ENCODE measurements at regions not wholly inside any gene's neighbourhood (a gene's known extent, or its start where the extent isn't known, plus 50 kb on each side); places are given as distances from the start of the nearest gene placed in this dataset.

GRCh38 chr4:41360214-41360920 lies 103.6 kb downstream of the UCHL1 start:
- H3K36me3 ChIP-seq (ENCODE audit: insufficient read depth, low read length): no peaks in the 10 kb centered on the region
- no peak overlapping the region for H3K4me3 ChIP-seq (ENCODE audit: low read length in 2 of 2)
- Mint-ChIP-seq H3K4me1 (no peaks in the 10 kb centered on the region), H3K27me3 (peaks cover 29% of the 10 kb centered on the region in 2 donors), H3K36me3 (no peaks in the 10 kb centered on the region), H3K27ac (no peak overlapping the region), H3K4me3 (no peak overlapping the region), H3K9me3 (peaks cover 0 to 10% (median 5%) of the 10 kb centered on the region in 8 donors)
- no peak for DNase-seq
- CTCF ChIA-PET (ENCODE audit: partially characterized antibody): no interaction called here
- no peak overlapping the region for H3K27ac ChIP-seq (ENCODE audit: low read depth, low read length)
- POLR2A ChIA-PET (ENCODE audit: partially characterized antibody): no interaction called here
- H3K9me3 ChIP-seq (ENCODE audit: control insufficient read depth in 1 of 2, low read length in 2 of 2): no peaks in the 10 kb centered on the region
- H3K4me1 ChIP-seq (ENCODE audit: insufficient read depth, low read length): no peaks in the 10 kb centered on the region
- peaks cover 12% of the 10 kb centered on the region for H3K27me3 ChIP-seq (ENCODE audit: insufficient read depth, low read length)
- intact Hi-C loops (cut with micrococcal nuclease): no loop called here

- intact Hi-C loops (cut with micrococcal nuclease): no loop called here
- DNase-seq: no peak
- H3K27ac Mint-ChIP-seq: no peak overlapping the region
- peak overlapping the region in 4 of 8 donors; percentile 12 to 45 (median 26) for H3K4me3 Mint-ChIP-seq
- ChIA-PET CTCF (ENCODE audit: partially characterized antibody) (no interaction called here), POLR2A (ENCODE audit: partially characterized antibody) (no interaction called here)
- Histone ChIP-seq H3K4me3 (ENCODE audit: low read length in 2 of 2) (no peak overlapping the region), H3K4me1 (ENCODE audit: insufficient read depth, low read length) (no peaks in the 10 kb centered on the region), H3K27me3 (ENCODE audit: insufficient read depth, low read length) (peaks cover 12% of the 10 kb centered on the region), H3K36me3 (ENCODE audit: insufficient read depth, low read length) (no peaks in the 10 kb centered on the region), H3K27ac (ENCODE audit: low read depth, low read length) (no peak overlapping the region), H3K9me3 (ENCODE audit: control insufficient read depth in 1 of 2, low read length in 2 of 2) (no peaks in the 10 kb centered on the region)
- H3K36me3 Mint-ChIP-seq: no peaks in the 10 kb centered on the region
- H3K27me3 Mint-ChIP-seq: peaks cover 27 to 29% of the 10 kb centered on the region in 2 donors
- peaks cover 0 to 10% (median 6%) of the 10 kb centered on the region in 8 donors for H3K9me3 Mint-ChIP-seq
- H3K4me1 Mint-ChIP-seq: no peaks in the 10 kb centered on the region
Measured at GRCh38 chr4:41360921-41361793, 104.4 kb downstream of the UCHL1 start.

- peak overlapping the region in 3 of 8 donors; percentile 12 to 45 (median 22) for H3K4me3 Mint-ChIP-seq
- no peaks in the 10 kb centered on the region for H3K4me1 Mint-ChIP-seq
Measured at GRCh38 chr4:41361794-41362526, 105.2 kb downstream of the UCHL1 start.

GRCh38 chr4:41362621-41363383 lies 106.1 kb downstream of the UCHL1 start:
- ChIA-PET CTCF (ENCODE audit: partially characterized antibody) (no interaction called here), POLR2A (ENCODE audit: partially characterized antibody) (no interaction called here)
- no peaks in the 10 kb centered on the region for H3K4me1 ChIP-seq (ENCODE audit: insufficient read depth, low read length)
- no peak for DNase-seq
- H3K36me3 Mint-ChIP-seq: no peaks in the 10 kb centered on the region
- intact Hi-C loops (cut with micrococcal nuclease): no loop called here
- H3K4me3 Mint-ChIP-seq: no peak overlapping the region
- peaks cover 0 to 10% (median 5%) of the 10 kb centered on the region in 8 donors for H3K9me3 Mint-ChIP-seq
- H3K27ac ChIP-seq (ENCODE audit: low read depth, low read length): no peak overlapping the region
- H3K9me3 ChIP-seq (ENCODE audit: control insufficient read depth in 1 of 2, low read length in 2 of 2): no peaks in the 10 kb centered on the region
- H3K4me3 ChIP-seq (ENCODE audit: low read length in 2 of 2): no peak overlapping the region
- peaks cover 27% of the 10 kb centered on the region in 2 donors for H3K27me3 Mint-ChIP-seq
- no peaks in the 10 kb centered on the region for H3K36me3 ChIP-seq (ENCODE audit: insufficient read depth, low read length)
- no peak overlapping the region for H3K27ac Mint-ChIP-seq
- H3K27me3 ChIP-seq (ENCODE audit: insufficient read depth, low read length): peaks cover 12% of the 10 kb centered on the region
- no peaks in the 10 kb centered on the region for H3K4me1 Mint-ChIP-seq

More at GRCh38 chr4:41361794-41362526, 105.2 kb downstream of the UCHL1 start:
- Histone ChIP-seq H3K4me1 (ENCODE audit: insufficient read depth, low read length) (no peaks in the 10 kb centered on the region), H3K4me3 (ENCODE audit: low read length in 2 of 2) (no peak overlapping the region), H3K27ac (ENCODE audit: low read depth, low read length) (no peak overlapping the region), H3K36me3 (ENCODE audit: insufficient read depth, low read length) (no peaks in the 10 kb centered on the region), H3K27me3 (ENCODE audit: insufficient read depth, low read length) (peaks cover 12% of the 10 kb centered on the region), H3K9me3 (ENCODE audit: control insufficient read depth in 1 of 2, low read length in 2 of 2) (no peaks in the 10 kb centered on the region)
- Mint-ChIP-seq H3K9me3 (peaks cover 0 to 10% (median 5%) of the 10 kb centered on the region in 8 donors), H3K36me3 (no peaks in the 10 kb centered on the region), H3K27me3 (peaks cover 27% of the 10 kb centered on the region in 2 donors), H3K27ac (no peak overlapping the region)
- ChIA-PET POLR2A (ENCODE audit: partially characterized antibody) (no interaction called here), CTCF (ENCODE audit: partially characterized antibody) (no interaction called here)
- intact Hi-C loops (cut with micrococcal nuclease): no loop called here
- no peak for DNase-seq

- H3K27ac ChIP-seq (ENCODE audit: low read depth, low read length): no peak overlapping the region
- H3K4me3 ChIP-seq (ENCODE audit: low read length in 2 of 2): no peak overlapping the region
- DNase-seq: no peak
- H3K27me3 ChIP-seq (ENCODE audit: insufficient read depth, low read length): peaks cover 12% of the 10 kb centered on the region
- no peaks in the 10 kb centered on the region for H3K4me1 Mint-ChIP-seq
- H3K27me3 Mint-ChIP-seq: peaks cover 22 to 24% of the 10 kb centered on the region in 2 donors
- CTCF ChIA-PET (ENCODE audit: partially characterized antibody): no interaction called here
- no peaks in the 10 kb centered on the region for H3K36me3 Mint-ChIP-seq
- H3K36me3 ChIP-seq (ENCODE audit: insufficient read depth, low read length): no peaks in the 10 kb centered on the region
- no peaks in the 10 kb centered on the region for H3K4me1 ChIP-seq (ENCODE audit: insufficient read depth, low read length)
- no peak overlapping the region for H3K4me3 Mint-ChIP-seq
- POLR2A ChIA-PET (ENCODE audit: partially characterized antibody): no interaction called here
- H3K9me3 ChIP-seq (ENCODE audit: control insufficient read depth in 1 of 2, low read length in 2 of 2): no peaks in the 10 kb centered on the region
- H3K27ac Mint-ChIP-seq: no peak overlapping the region
- H3K9me3 Mint-ChIP-seq: peaks cover 0 to 7% (median 4%) of the 10 kb centered on the region in 8 donors
- intact Hi-C loops (cut with micrococcal nuclease): no loop called here
Measured at GRCh38 chr4:41363384-41363981, 106.8 kb downstream of the UCHL1 start.

- no peaks in the 10 kb centered on the region for H3K36me3 Mint-ChIP-seq
- no peak for DNase-seq
- H3K4me3 Mint-ChIP-seq: no peak overlapping the region
- Histone ChIP-seq H3K27me3 (ENCODE audit: insufficient read depth, low read length) (peaks cover 7% of the 10 kb centered on the region), H3K9me3 (ENCODE audit: control insufficient read depth in 1 of 2, low read length in 2 of 2) (no peaks in the 10 kb centered on the region), H3K36me3 (ENCODE audit: insufficient read depth, low read length) (no peaks in the 10 kb centered on the region), H3K4me3 (ENCODE audit: low read length in 2 of 2) (no peak overlapping the region), H3K4me1 (ENCODE audit: insufficient read depth, low read length) (no peaks in the 10 kb centered on the region), H3K27ac (ENCODE audit: low read depth, low read length) (no peak overlapping the region)
- H3K27ac Mint-ChIP-seq: no peak overlapping the region
- ChIA-PET POLR2A (ENCODE audit: partially characterized antibody) (no interaction called here), CTCF (ENCODE audit: partially characterized antibody) (no interaction called here)
- no peaks in the 10 kb centered on the region for H3K4me1 Mint-ChIP-seq
- H3K9me3 Mint-ChIP-seq: peaks cover 0 to 7% (median 1%) of the 10 kb centered on the region in 8 donors
- H3K27me3 Mint-ChIP-seq: peaks cover 15 to 17% of the 10 kb centered on the region in 2 donors
- intact Hi-C loops (cut with micrococcal nuclease): no loop called here
Measured at GRCh38 chr4:41364876-41365275, 108.1 kb downstream of the UCHL1 start.

Data from CD4-positive, alpha-beta memory T cell (primary cell).